ENCODE measurements at regions not wholly inside any gene's neighbourhood (a gene's known extent, or its start where the extent isn't known, plus 50 kb on each side); places are given as distances from the start of the nearest gene placed in this dataset.

GRCh38 chr1:209267968-209268367, 315.5 kb upstream of the CAMK1G start:
- TF ChIP-seq SUZ12 (IDR thresholded peaks at IDR 0.05) (no peak), HDGF (IDR thresholded peaks at IDR 0.05; ENCODE audit: borderline replicate concordance) (no peak), ELF4 (IDR thresholded peaks at IDR 0.05) (no peak), NFRKB (IDR thresholded peaks at IDR 0.05) (no peak), FOXA1 (IDR thresholded peaks at IDR 0.05) (no peak), LEF1 (IDR thresholded peaks at IDR 0.05; ENCODE audit: borderline replicate concordance) (no peak), L3MBTL2 (conservative IDR thresholded peaks at IDR 0.05) (no peak), FOXM1 (IDR thresholded peaks at IDR 0.05; ENCODE audit: borderline replicate concordance) (no peak), CTBP1 (IDR thresholded peaks at IDR 0.05; ENCODE audit: borderline replicate concordance) (no peak), ZNF384 (IDR thresholded peaks at IDR 0.05) (no peak)
- POLR2A ChIA-PET: no interaction called here
- DNase-seq (ENCODE audit: extremely low spot score): no peak
- CTCF ChIA-PET: no interaction called here

GRCh38 chr1:209268479-209268878, 315.0 kb upstream of the CAMK1G start:
- ChIA-PET POLR2A (no interaction called here), CTCF (no interaction called here)
- TF ChIP-seq FOXA1 (IDR thresholded peaks at IDR 0.05) (no peak), L3MBTL2 (conservative IDR thresholded peaks at IDR 0.05) (no peak), LEF1 (IDR thresholded peaks at IDR 0.05; ENCODE audit: borderline replicate concordance) (no peak), ZNF384 (IDR thresholded peaks at IDR 0.05) (no peak), ARNT (IDR thresholded peaks at IDR 0.05) (no peak), HDGF (IDR thresholded peaks at IDR 0.05; ENCODE audit: borderline replicate concordance) (no peak), ELF4 (IDR thresholded peaks at IDR 0.05) (no peak), FOXM1 (IDR thresholded peaks at IDR 0.05; ENCODE audit: borderline replicate concordance) (no peak), SUZ12 (IDR thresholded peaks at IDR 0.05) (no peak), SP1 (IDR thresholded peaks at IDR 0.05) (no peak), FOXK2 (IDR thresholded peaks at IDR 0.05) (no peak), CTBP1 (IDR thresholded peaks at IDR 0.05; ENCODE audit: borderline replicate concordance) (no peak), TARDBP (IDR thresholded peaks at IDR 0.05) (no peak), NFRKB (IDR thresholded peaks at IDR 0.05) (no peak)
- TF ChIP-seq, protein P1, sequence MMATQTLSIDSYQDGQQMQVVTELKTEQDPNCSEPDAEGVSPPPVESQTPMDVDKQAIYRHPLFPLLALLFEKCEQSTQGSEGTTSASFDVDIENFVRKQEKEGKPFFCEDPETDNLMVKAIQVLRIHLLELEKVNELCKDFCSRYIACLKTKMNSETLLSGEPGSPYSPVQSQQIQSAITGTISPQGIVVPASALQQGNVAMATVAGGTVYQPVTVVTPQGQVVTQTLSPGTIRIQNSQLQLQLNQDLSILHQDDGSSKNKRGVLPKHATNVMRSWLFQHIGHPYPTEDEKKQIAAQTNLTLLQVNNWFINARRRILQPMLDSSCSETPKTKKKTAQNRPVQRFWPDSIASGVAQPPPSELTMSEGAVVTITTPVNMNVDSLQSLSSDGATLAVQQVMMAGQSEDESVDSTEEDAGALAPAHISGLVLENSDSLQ (IDR thresholded peaks at IDR 0.05): no peak
- DNase-seq (ENCODE audit: extremely low spot score): no peak

DNA sequence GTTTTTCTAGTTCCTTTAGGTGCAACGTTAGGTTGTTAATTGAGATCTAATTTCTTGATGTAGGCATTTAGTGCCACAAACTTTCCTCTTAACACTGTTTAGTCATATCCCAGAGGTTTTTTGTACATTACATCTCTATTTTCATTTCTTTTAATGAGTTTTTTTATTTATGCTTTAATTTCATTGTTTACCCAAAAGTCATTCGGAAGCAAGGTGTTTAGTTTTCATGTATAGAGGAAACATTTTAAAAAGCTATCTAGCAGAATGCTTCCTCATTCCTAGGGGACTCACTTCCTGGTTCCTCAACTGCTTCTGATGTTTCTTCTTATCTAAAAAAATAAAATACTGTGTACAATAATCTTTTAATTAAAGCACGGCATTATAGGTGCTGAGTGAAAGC, 307.2 kb upstream of the CAMK1G start:
- DNase-seq (ENCODE audit: extremely low spot score): no peak
- TF ChIP-seq HDGF (IDR thresholded peaks at IDR 0.05; ENCODE audit: borderline replicate concordance): no peak
- no peak for TF ChIP-seq BHLHE40 (IDR thresholded peaks at IDR 0.05; ENCODE audit: borderline replicate concordance)
- TF ChIP-seq FOXA1 (IDR thresholded peaks at IDR 0.05): no peak
- TF ChIP-seq NFRKB (IDR thresholded peaks at IDR 0.05): no peak
- TF ChIP-seq ARNT (IDR thresholded peaks at IDR 0.05): no peak
- TF ChIP-seq, protein P1 (IDR thresholded peaks at IDR 0.05): no peak
- TF ChIP-seq CTBP1 (IDR thresholded peaks at IDR 0.05; ENCODE audit: borderline replicate concordance): no peak
- no peak for TF ChIP-seq SUZ12 (IDR thresholded peaks at IDR 0.05)
- no peak for TF ChIP-seq ELF4 (IDR thresholded peaks at IDR 0.05)
- no peak for TF ChIP-seq L3MBTL2 (conservative IDR thresholded peaks at IDR 0.05)
- TF ChIP-seq ZNF384 (IDR thresholded peaks at IDR 0.05): no peak
- TF ChIP-seq SP1 (IDR thresholded peaks at IDR 0.05): no peak
- no peak for TF ChIP-seq LEF1 (IDR thresholded peaks at IDR 0.05; ENCODE audit: borderline replicate concordance)
- no peak for TF ChIP-seq FOXK2 (IDR thresholded peaks at IDR 0.05)
- no peak for TF ChIP-seq FOXM1 (IDR thresholded peaks at IDR 0.05; ENCODE audit: borderline replicate concordance)
- no peak for TF ChIP-seq TARDBP (IDR thresholded peaks at IDR 0.05)
- ChIA-PET POLR2A (no interaction called here), CTCF (no interaction called here)

GRCh38 chr1:209277662-209278061, 305.9 kb upstream of the CAMK1G start:
- CTCF ChIA-PET: no interaction called here

GRCh38 chr1:209291715-209292114, 291.8 kb upstream of the CAMK1G start:
- TF ChIP-seq FOXM1 (IDR thresholded peaks at IDR 0.05; ENCODE audit: borderline replicate concordance) (no peak), SP1 (IDR thresholded peaks at IDR 0.05) (no peak), L3MBTL2 (conservative IDR thresholded peaks at IDR 0.05) (no peak), ARNT (IDR thresholded peaks at IDR 0.05) (no peak), NFRKB (IDR thresholded peaks at IDR 0.05) (no peak), ZNF384 (IDR thresholded peaks at IDR 0.05) (no peak)
- TF ChIP-seq, protein P1 (IDR thresholded peaks at IDR 0.05): no peak
- CTCF ChIA-PET: no interaction called here
- no peak for DNase-seq (ENCODE audit: extremely low spot score)
- POLR2A ChIA-PET: no interaction called here

More at GRCh38 chr1:209277662-209278061, 305.9 kb upstream of the CAMK1G start:
- DNase-seq (ENCODE audit: extremely low spot score): no peak
- TF ChIP-seq ZNF384 (IDR thresholded peaks at IDR 0.05) (no peak), FOXA1 (IDR thresholded peaks at IDR 0.05) (no peak), SUZ12 (IDR thresholded peaks at IDR 0.05) (no peak), FOXK2 (IDR thresholded peaks at IDR 0.05) (no peak), FOXM1 (IDR thresholded peaks at IDR 0.05; ENCODE audit: borderline replicate concordance) (no peak), TARDBP (IDR thresholded peaks at IDR 0.05) (no peak), NFRKB (IDR thresholded peaks at IDR 0.05) (no peak), ARNT (IDR thresholded peaks at IDR 0.05) (no peak), CTBP1 (IDR thresholded peaks at IDR 0.05; ENCODE audit: borderline replicate concordance) (no peak), LEF1 (IDR thresholded peaks at IDR 0.05; ENCODE audit: borderline replicate concordance) (no peak), SP1 (IDR thresholded peaks at IDR 0.05) (no peak)
- POLR2A ChIA-PET: no interaction called here

DNA sequence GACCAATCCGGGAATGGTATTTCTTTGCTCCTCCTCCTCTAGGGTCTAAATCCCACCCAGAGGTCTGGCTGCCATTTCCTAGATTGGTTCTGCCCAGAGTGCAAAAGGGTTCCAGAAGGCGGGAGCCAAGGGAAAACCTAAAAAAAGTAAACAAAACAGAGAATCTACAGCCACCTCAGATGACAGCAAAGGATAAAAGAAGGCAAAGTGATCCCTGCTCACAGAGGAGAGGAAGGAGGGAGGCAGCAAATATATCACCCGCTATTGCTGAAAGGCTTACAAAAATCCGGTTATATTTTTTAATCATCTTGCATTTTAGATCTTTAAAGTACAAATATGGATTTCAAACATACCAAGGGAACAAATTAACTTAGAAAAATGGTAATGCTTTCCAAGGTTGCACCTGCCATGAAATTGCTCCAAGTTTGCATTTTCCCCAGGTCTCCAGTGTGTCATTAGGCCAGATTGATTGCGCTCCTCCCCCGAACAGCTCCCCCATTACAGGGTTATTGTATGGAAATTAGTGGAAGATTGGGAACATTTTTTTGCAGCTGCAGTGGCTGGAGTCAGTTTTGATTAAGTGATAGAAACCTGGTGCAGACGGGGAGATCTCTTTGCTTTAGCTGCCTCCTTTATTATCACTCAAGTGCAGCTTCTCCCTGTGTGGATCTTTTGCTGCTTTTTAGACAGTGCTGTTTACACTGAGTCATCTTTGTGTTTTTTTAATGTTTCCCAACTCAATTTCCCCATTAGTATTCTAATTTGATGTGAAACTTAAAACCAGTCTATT, 280.5 kb upstream of the CAMK1G start:
- no peak for DNase-seq (ENCODE audit: extremely low spot score)
- ChIA-PET CTCF (no interaction called here), POLR2A (no interaction called here)

More for the DNA sequence above, 280.5 kb upstream of the CAMK1G start:
- no peak for TF ChIP-seq BHLHE40 (IDR thresholded peaks at IDR 0.05; ENCODE audit: borderline replicate concordance)
- no peak for TF ChIP-seq ARNT (IDR thresholded peaks at IDR 0.05)
- no peak for TF ChIP-seq HDGF (IDR thresholded peaks at IDR 0.05; ENCODE audit: borderline replicate concordance)
- TF ChIP-seq ZNF384 (IDR thresholded peaks at IDR 0.05): no peak
- no peak for TF ChIP-seq ELF4 (IDR thresholded peaks at IDR 0.05)
- no peak for TF ChIP-seq TARDBP (IDR thresholded peaks at IDR 0.05)
- no peak for TF ChIP-seq FOXA1 (IDR thresholded peaks at IDR 0.05)
- TF ChIP-seq, protein P1 (IDR thresholded peaks at IDR 0.05): no peak
- TF ChIP-seq LEF1 (IDR thresholded peaks at IDR 0.05; ENCODE audit: borderline replicate concordance): no peak
- no peak for TF ChIP-seq SP1 (IDR thresholded peaks at IDR 0.05)
- no peak for TF ChIP-seq NFRKB (IDR thresholded peaks at IDR 0.05)
- no peak for TF ChIP-seq L3MBTL2 (conservative IDR thresholded peaks at IDR 0.05)
- no peak for TF ChIP-seq FOXK2 (IDR thresholded peaks at IDR 0.05)
- no peak for TF ChIP-seq FOXM1 (IDR thresholded peaks at IDR 0.05; ENCODE audit: borderline replicate concordance)
- no peak for TF ChIP-seq CTBP1 (IDR thresholded peaks at IDR 0.05; ENCODE audit: borderline replicate concordance)
- no peak for TF ChIP-seq SUZ12 (IDR thresholded peaks at IDR 0.05)
